ENCODE measurements at regions not wholly inside any gene's neighbourhood (a gene's known extent, or its start where the extent isn't known, plus 50 kb on each side); places are given as distances from the start of the nearest gene placed in this dataset.

DNA sequence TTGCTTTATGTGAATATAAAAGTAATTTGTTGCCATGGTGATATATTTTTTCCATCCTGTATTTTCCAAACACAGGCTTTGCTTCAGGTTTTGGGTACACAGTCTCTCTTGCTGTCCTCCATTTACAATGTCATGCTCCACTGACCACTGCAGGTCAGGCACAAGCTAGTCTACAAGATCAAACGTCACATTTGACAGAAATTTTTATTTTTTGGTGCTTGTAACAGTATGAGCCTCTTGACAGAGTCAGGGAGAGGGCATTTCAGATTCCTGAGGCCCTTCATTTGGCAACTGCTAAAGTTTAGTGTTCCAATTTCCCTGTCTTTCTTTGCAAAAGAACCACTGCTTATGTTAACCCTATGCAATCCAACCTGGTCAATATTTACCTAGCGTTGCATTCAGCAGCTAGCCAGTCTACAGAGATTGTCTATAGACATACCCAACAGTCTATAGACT lies 175.0 kb downstream of the RFC3 start:
- no peaks in the 10 kb centered on the region for H3K27me3 ChIP-seq
- 33 to 69% methylated on average over 1 to 2 of the region's 2 CpGs for WGBS, 2 donors (ENCODE audit: low coverage in 1 of 2)
- H3K9me3 ChIP-seq: no peaks in the 10 kb centered on the region
- no peak for ATAC-seq
- peaks cover 0 to 10% (median 0%) of the 10 kb centered on the region in 3 donors for H3K4me1 ChIP-seq
- no peak overlapping the region for H3K27ac ChIP-seq
- TF ChIP-seq CTCF (IDR thresholded peaks at IDR 0.05) (no peak), POLR2AphosphoS5 (IDR thresholded peaks at IDR 0.05) (no peak), EP300 (IDR thresholded peaks at IDR 0.05) (no peak), POLR2A (IDR thresholded peaks at IDR 0.05) (no peak)
- H3K36me3 ChIP-seq: no peaks in the 10 kb centered on the region
- no peak overlapping the region for H3K4me3 ChIP-seq

DNA sequence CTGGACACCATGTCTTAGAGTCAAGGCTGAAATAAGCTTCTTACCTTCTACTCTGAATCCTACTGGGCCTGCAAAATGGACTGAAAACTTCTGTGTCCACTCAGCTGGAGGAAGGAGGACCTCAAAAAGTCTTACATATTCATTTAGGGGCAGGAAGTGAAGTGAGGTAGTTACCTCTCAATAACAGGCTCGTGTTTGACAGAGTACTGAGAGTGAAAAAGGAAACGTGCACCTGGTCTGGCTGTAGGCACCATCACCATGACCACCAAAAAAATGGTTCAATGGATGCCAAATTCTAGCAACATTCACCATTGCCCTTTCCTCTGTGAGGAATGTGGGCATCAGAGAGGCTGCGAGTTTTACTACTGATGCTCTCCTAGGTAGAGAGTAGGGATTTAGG lies 176.2 kb downstream of the RFC3 start:
- H3K36me3 ChIP-seq: no peaks in the 10 kb centered on the region
- no peaks in the 10 kb centered on the region for H3K27me3 ChIP-seq
- ATAC-seq: no peak
- peaks cover 0 to 14% (median 0%) of the 10 kb centered on the region in 3 donors for H3K4me1 ChIP-seq
- WGBS, 2 donors (ENCODE audit: low coverage in 1 of 2): 57 to 88% methylated on average over 1 to 3 of the region's 3 CpGs
- H3K9me3 ChIP-seq: no peaks in the 10 kb centered on the region
- no peak overlapping the region for H3K4me3 ChIP-seq
- TF ChIP-seq POLR2AphosphoS5 (IDR thresholded peaks at IDR 0.05): no peak
- TF ChIP-seq EP300 (IDR thresholded peaks at IDR 0.05): no peak
- no peak for TF ChIP-seq POLR2A (IDR thresholded peaks at IDR 0.05)
- no peak for TF ChIP-seq CTCF (IDR thresholded peaks at IDR 0.05)
- no peak overlapping the region for H3K27ac ChIP-seq

GRCh38 chr13:33994826-33995502 lies 177.0 kb downstream of the RFC3 start:
- Histone ChIP-seq H3K27me3 (no peaks in the 10 kb centered on the region), H3K36me3 (no peaks in the 10 kb centered on the region), H3K9me3 (no peaks in the 10 kb centered on the region), H3K4me1 (peaks cover 0 to 22% (median 0%) of the 10 kb centered on the region in 3 donors), H3K27ac (no peak overlapping the region), H3K4me3 (no peak overlapping the region)
- WGBS, 2 donors (ENCODE audit: low coverage in 1 of 2): 91 to 94% methylated on average over 3 to 4 of the region's 4 CpGs
- TF ChIP-seq POLR2AphosphoS5 (IDR thresholded peaks at IDR 0.05): no peak
- no peak for TF ChIP-seq POLR2A (IDR thresholded peaks at IDR 0.05)
- TF ChIP-seq CTCF (IDR thresholded peaks at IDR 0.05): no peak
- TF ChIP-seq EP300 (IDR thresholded peaks at IDR 0.05): no peak
- ATAC-seq: no peak

DNA sequence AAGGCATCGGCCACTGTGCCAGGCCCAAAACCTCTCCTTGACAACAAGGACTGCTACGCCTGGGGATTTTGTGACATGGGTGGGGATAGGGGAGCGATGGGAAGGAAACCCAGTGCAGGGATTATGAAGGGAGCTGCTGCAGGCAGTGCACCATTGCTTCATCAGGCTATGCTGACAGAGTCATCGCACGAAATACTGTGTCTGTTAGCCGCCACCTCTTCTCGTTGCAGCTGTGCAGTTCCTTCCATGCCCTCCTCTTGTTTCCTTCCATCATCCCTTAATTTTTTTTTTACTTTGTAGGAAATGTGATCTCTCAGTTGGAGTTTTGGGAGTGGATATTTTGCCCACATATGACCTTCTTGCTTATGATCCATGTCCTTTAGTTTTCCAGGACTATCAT lies 178.7 kb downstream of the RFC3 start:
- Histone ChIP-seq H3K27ac (no peak overlapping the region), H3K4me3 (no peak overlapping the region), H3K4me1 (peaks cover 0 to 30% (median 0%) of the 10 kb centered on the region in 3 donors), H3K9me3 (no peaks in the 10 kb centered on the region), H3K36me3 (no peaks in the 10 kb centered on the region), H3K27me3 (no peaks in the 10 kb centered on the region)
- no peak for TF ChIP-seq EP300 (IDR thresholded peaks at IDR 0.05)
- ATAC-seq: no peak
- WGBS, 2 donors (ENCODE audit: low coverage in 1 of 2): 76 to 95% methylated on average over 4 to 7 of the region's 7 CpGs

- no peak for ATAC-seq
- Histone ChIP-seq H3K27me3 (no peaks in the 10 kb centered on the region), H3K4me1 (peaks cover 0 to 25% (median 0%) of the 10 kb centered on the region in 3 donors), H3K36me3 (no peaks in the 10 kb centered on the region), H3K27ac (no peak overlapping the region), H3K4me3 (no peak overlapping the region), H3K9me3 (no peaks in the 10 kb centered on the region)
- no peak for TF ChIP-seq CTCF (IDR thresholded peaks at IDR 0.05)
- TF ChIP-seq EP300 (IDR thresholded peaks at IDR 0.05): no peak
- WGBS, 2 donors (ENCODE audit: low coverage in 1 of 2): 97 to 100% methylated on average over 3 of the region's 3 CpGs
Measured at GRCh38 chr13:33997574-33997973, 179.6 kb downstream of the RFC3 start.

Measured in gastroesophageal sphincter (tissue), 4 donors.